Neuronal stem cell (in vitro differentiated cells): ENCODE measurements at regions not wholly inside any gene's neighbourhood (a gene's known extent, or its start where the extent isn't known, plus 50 kb on each side); places are given as distances from the start of the nearest gene placed in this dataset.

Source experiments
- DNase-seq: peaks from one replicate; pipeline ENCODE4 v3.0.0-alpha.2; 2013; ENCODE audit warnings: low spot score
- H2AFZ ChIP-seq: one replicate; pipeline ENCODE4 v1.6.1; 2013; ENCODE audit warnings: mild to moderate bottlenecking, low read length, inconsistent platforms
- H2AK5ac ChIP-seq: 2 replicates; pipeline ENCODE4 v1.6.1; 2013; ENCODE audit warnings: low read depth, mild to moderate bottlenecking, inconsistent platforms, low read length, moderate library complexity, mixed read lengths
- H2BK120ac ChIP-seq: 2 replicates; pipeline ENCODE4 v1.6.1; 2013; ENCODE audit warnings: low read depth, mild to moderate bottlenecking, inconsistent platforms, low read length, moderate library complexity, mixed read lengths
- H2BK12ac ChIP-seq: one replicate; pipeline ENCODE4 v1.6.1; 2013; ENCODE audit warnings: low read length, inconsistent platforms
- H2BK15ac ChIP-seq: 2 replicates; pipeline ENCODE4 v1.6.1; 2013; ENCODE audit warnings: mild to moderate bottlenecking, low read length, inconsistent platforms, mixed read lengths
- H2BK5ac ChIP-seq: one replicate; pipeline ENCODE4 v1.6.1; 2013; ENCODE audit warnings: inconsistent platforms, mild to moderate bottlenecking, low read length, moderate library complexity
- H3K14ac ChIP-seq: one replicate; pipeline ENCODE4 v1.6.1; 2013; ENCODE audit warnings: low read length, inconsistent platforms
- H3K18ac ChIP-seq: 2 replicates; pipeline ENCODE4 v1.6.1; 2013; ENCODE audit warnings: low read length, inconsistent platforms
- H3K23ac ChIP-seq: 2 replicates; pipeline ENCODE4 v1.6.1; 2013; ENCODE audit warnings: low read depth, mild to moderate bottlenecking, mixed read lengths, low read length, inconsistent platforms; ENCODE audit not compliant: poor library complexity
- H3K27ac ChIP-seq: replicated peaks from 3 replicates; pipeline ENCODE4 v1.5.1; 2013; ENCODE audit warnings: low read length, inconsistent platforms
- H3K27me3 ChIP-seq, 3 experiments: 2 replicates each; pipeline ENCODE4 v1.6.1; 2013; ENCODE audit warnings: low read length in 3 of 3, mild to moderate bottlenecking in 2 of 3, inconsistent platforms in 1 of 3, low read depth in 1 of 3, mixed read lengths in 1 of 3, moderate library complexity in 1 of 3; ENCODE audit not compliant: control insufficient read depth in 3 of 3, insufficient read depth in 3 of 3
- H3K36me3 ChIP-seq, 2 donors: replicated peaks in 1 of 2; 2 replicates each; pipeline ENCODE4 v1.6.1; 2013; ENCODE audit warnings: low read length in 2 of 2; ENCODE audit not compliant: control insufficient read depth in 2 of 2, insufficient read depth in 2 of 2
- H3K4ac ChIP-seq: 2 replicates; pipeline ENCODE4 v1.6.1; 2013; ENCODE audit warnings: inconsistent platforms, mild to moderate bottlenecking, low read length, moderate library complexity
- H3K4me1 ChIP-seq, 2 donors: 1 replicate in 1 of 2; 2 replicates in 1 of 2; pipeline ENCODE4 v1.6.1; 2013; ENCODE audit warnings: low read length in 2 of 2, low read depth in 1 of 2; ENCODE audit not compliant: control insufficient read depth in 2 of 2, insufficient read depth in 1 of 2
- H3K4me2 ChIP-seq: one replicate; pipeline ENCODE4 v1.6.1; 2013; ENCODE audit warnings: mild to moderate bottlenecking, low read length, inconsistent platforms; ENCODE audit not compliant: insufficient read depth, poor library complexity, severe bottlenecking
- H3K4me3 ChIP-seq, 2 donors: 2 replicates each; pipeline ENCODE4 v1.5.1; 2013; ENCODE audit warnings: low read length in 2 of 2, mild to moderate bottlenecking in 2 of 2, inconsistent platforms in 1 of 2, moderate library complexity in 1 of 2
- H3K79me1 ChIP-seq: one replicate; pipeline ENCODE4 v1.6.1; 2013; ENCODE audit warnings: low read depth, mild to moderate bottlenecking, inconsistent platforms, low read length, moderate library complexity
- H3K9ac ChIP-seq: one replicate; pipeline ENCODE4 v1.6.1; 2013; ENCODE audit warnings: mild to moderate bottlenecking, low read depth, low read length, inconsistent platforms; ENCODE audit not compliant: poor library complexity
- H3K9me3 ChIP-seq, 2 donors: replicated peaks in 1 of 2; 2 replicates each; pipeline versions ENCODE3 to v1.6.1; 2013; ENCODE audit warnings: low read length in 2 of 2, mild to moderate bottlenecking in 2 of 2, inconsistent platforms in 1 of 2, low read depth in 1 of 2, mixed read lengths in 1 of 2, moderate library complexity in 1 of 2; ENCODE audit not compliant: control insufficient read depth in 2 of 2, insufficient read depth in 1 of 2
- H4K8ac ChIP-seq: one replicate; pipeline ENCODE4 v1.6.1; 2013; ENCODE audit warnings: low read depth, mild to moderate bottlenecking, inconsistent platforms, low read length, moderate library complexity
- H4K91ac ChIP-seq: one replicate; pipeline ENCODE4 v1.6.1; 2013; ENCODE audit warnings: low read length, low read depth, mild to moderate bottlenecking, inconsistent platforms; ENCODE audit not compliant: poor library complexity
- whole genome bisulfite sequencing, 2 donors: extraction: QIAGEN DNeasy Blood & Tissue Kit; methylation state at CpG; one replicate each; pipeline ENCODE4 v1.1.7; 2013; ENCODE audit warnings: missing lambda C conversion rate in 2 of 2, mixed read lengths in 1 of 2; ENCODE audit not compliant: insufficient read length in 2 of 2, insufficient replicate concordance in 1 of 2; ENCODE audit errors: extremely low coverage in 2 of 2; 5-methylcytosine and 5-hydroxymethylcytosine counted together

GRCh38 chr6:145547594-145548335 is 187.6 kb downstream of the EPM2A start:
- no peak overlapping the region for H3K4me3 ChIP-seq
- H3K23ac ChIP-seq = no peak overlapping the region
- no CpG with 5 or more reads among the region's 4 CpGs for WGBS, 2 donors
- H2BK15ac ChIP-seq = no peak overlapping the region
- H3K4me1 ChIP-seq = no peaks in the 10 kb centered on the region
- H3K27ac ChIP-seq = no peak overlapping the region
- no peak overlapping the region for H2BK5ac ChIP-seq
- no peaks in the 10 kb centered on the region for H3K79me1 ChIP-seq
- H3K4ac ChIP-seq = no peak overlapping the region
- no peaks in the 10 kb centered on the region for H3K36me3 ChIP-seq
- no peak overlapping the region for H2AFZ ChIP-seq
- H2AK5ac ChIP-seq = no peak overlapping the region
- no peak overlapping the region for H4K8ac ChIP-seq
- no peak overlapping the region for H3K18ac ChIP-seq
- no peak for DNase-seq
- no peak overlapping the region for H3K9ac ChIP-seq
- H2BK12ac ChIP-seq = no peak overlapping the region
- no peak overlapping the region for H3K14ac ChIP-seq
- no peak overlapping the region for H4K91ac ChIP-seq
- no peaks in the 10 kb centered on the region for H3K27me3 ChIP-seq
- H3K4me2 ChIP-seq = no peak overlapping the region
- no peaks in the 10 kb centered on the region for H3K9me3 ChIP-seq
- H2BK120ac ChIP-seq = no peak overlapping the region

GRCh38 chr6:145548933-145549648 is 186.2 kb downstream of the EPM2A start:
- Histone ChIP-seq H4K91ac (no peak overlapping the region), H3K4me2 (no peak overlapping the region), H3K23ac (no peak overlapping the region), H2BK120ac (no peak overlapping the region), H3K4me1 (peaks cover 0 to 2% of the 10 kb centered on the region in 2 donors), H4K8ac (no peak overlapping the region), H2BK5ac (no peak overlapping the region), H3K4me3 (no peak overlapping the region), H2BK15ac (no peak overlapping the region), H3K4ac (no peak overlapping the region), H3K9me3 (peaks cover 0 to 2% of the 10 kb centered on the region in 2 donors), H3K36me3 (no peaks in the 10 kb centered on the region), H3K27me3 (no peaks in the 10 kb centered on the region), H2AFZ (no peak overlapping the region), H3K9ac (no peak overlapping the region), H2AK5ac (no peak overlapping the region), H3K27ac (no peak overlapping the region), H3K18ac (no peak overlapping the region), H3K79me1 (no peaks in the 10 kb centered on the region), H3K14ac (no peak overlapping the region), H2BK12ac (no peak overlapping the region)
- no peak for DNase-seq
- WGBS, 2 donors = no CpG with 5 or more reads among the region's 3 CpGs

- no peak overlapping the region for H4K91ac ChIP-seq
- no peak overlapping the region for H3K4ac ChIP-seq
- no peak overlapping the region for H4K8ac ChIP-seq
- no peak overlapping the region for H3K9ac ChIP-seq
- H3K79me1 ChIP-seq = no peaks in the 10 kb centered on the region
- no peak overlapping the region for H2AFZ ChIP-seq
- no peak overlapping the region for H3K27ac ChIP-seq
- H2BK12ac ChIP-seq = no peak overlapping the region
- no peak overlapping the region for H2BK15ac ChIP-seq
- no peak overlapping the region for H2AK5ac ChIP-seq
- peaks cover 0 to 2% of the 10 kb centered on the region in 2 donors for H3K9me3 ChIP-seq
- peaks cover 0 to 2% of the 10 kb centered on the region in 2 donors for H3K4me1 ChIP-seq
- no peak overlapping the region for H2BK120ac ChIP-seq
- H3K4me2 ChIP-seq = no peak overlapping the region
- no peaks in the 10 kb centered on the region for H3K36me3 ChIP-seq
- H3K4me3 ChIP-seq = no peak overlapping the region
- no peaks in the 10 kb centered on the region for H3K27me3 ChIP-seq
- no peak overlapping the region for H3K14ac ChIP-seq
- DNase-seq = no peak
- no peak overlapping the region for H3K23ac ChIP-seq
- no peak overlapping the region for H2BK5ac ChIP-seq
- no peak overlapping the region for H3K18ac ChIP-seq
These were observed 184.2 kb downstream of the EPM2A start for GRCh38 chr6:145551164-145551563.

GRCh38 chr6:145555084-145555483 is 180.2 kb downstream of the EPM2A start:
- H3K36me3 ChIP-seq = no peaks in the 10 kb centered on the region
- no peak overlapping the region for H4K91ac ChIP-seq
- no peak overlapping the region for H4K8ac ChIP-seq
- no peak overlapping the region for H3K4me3 ChIP-seq
- H3K23ac ChIP-seq = no peak overlapping the region
- no peak overlapping the region for H2BK120ac ChIP-seq
- H2AK5ac ChIP-seq = no peak overlapping the region
- no peak overlapping the region for H3K4ac ChIP-seq
- no peaks in the 10 kb centered on the region for H3K27me3 ChIP-seq
- H3K79me1 ChIP-seq = no peaks in the 10 kb centered on the region
- no CpG with 5 or more reads among the region's 1 CpG for WGBS, 2 donors
- H3K27ac ChIP-seq = no peak overlapping the region
- no peak overlapping the region for H3K18ac ChIP-seq
- DNase-seq = no peak
- H2BK12ac ChIP-seq = no peak overlapping the region
- no peak overlapping the region for H3K9ac ChIP-seq
- H3K9me3 ChIP-seq = peaks cover 0 to 2% of the 10 kb centered on the region in 2 donors
- no peak overlapping the region for H3K14ac ChIP-seq
- peaks cover 0 to 2% of the 10 kb centered on the region in 2 donors for H3K4me1 ChIP-seq
- H2BK5ac ChIP-seq = no peak overlapping the region
- no peak overlapping the region for H2BK15ac ChIP-seq
- no peak overlapping the region for H3K4me2 ChIP-seq
- H2AFZ ChIP-seq = no peak overlapping the region
